ENCODE measurements at regions not wholly inside any gene's neighbourhood (a gene's known extent, or its start where the extent isn't known, plus 50 kb on each side); places are given as distances from the start of the nearest gene placed in this dataset.

- in situ Hi-C loops (cut with MboI): no loop called here
- ChIA-PET SMC1A (ENCODE audit: uncharacterized antibody, unreplicated experiment) (no interaction called here), POLR2A (no interaction called here), RAD21 (ENCODE audit: unreplicated experiment) (no interaction called here), CTCF (no interaction called here)
- DNase-seq (ENCODE audit: low read depth, low spot score) (no peak), ATAC-seq (no peak), FAIRE-seq (no peak)
- Histone ChIP-seq H2AFZ (ENCODE audit: control insufficient read depth, low read depth, low read length) (no peak overlapping the region), H3K27ac (ENCODE audit: control insufficient read depth, insufficient read depth) (no peak overlapping the region), H3K9ac (ENCODE audit: control insufficient read depth, insufficient read depth, low read length) (no peak overlapping the region), H4K20me1 (ENCODE audit: control insufficient read depth, insufficient read depth) (no peaks in the 10 kb centered on the region), H3K36me3 (ENCODE audit: control insufficient read depth in 2 of 2, insufficient read depth in 2 of 2, low read length in 1 of 2) (no peaks in the 10 kb centered on the region), H3K79me2 (ENCODE audit: control insufficient read depth, insufficient read depth, low read length) (no peaks in the 10 kb centered on the region), H3K4me1 (ENCODE audit: control insufficient read depth, insufficient read depth, low read length) (no peaks in the 10 kb centered on the region), H3K4me3 (no peak overlapping the region), H3K4me2 (ENCODE audit: control insufficient read depth, insufficient read depth) (no peak overlapping the region), H3K27me3 (replicated peaks in 1 of 2; ENCODE audit: control insufficient read depth in 2 of 2, insufficient read depth in 2 of 2, low read length in 1 of 2) (no peaks in the 10 kb centered on the region; a peak in 1 of 4 replicates), H3K9me3 (replicated peaks; ENCODE audit: control insufficient read depth, insufficient read depth, low read length) (no peaks in the 10 kb centered on the region)
- WGBS (ENCODE audit: insufficient coverage, insufficient replicate concordance, low lambda C conversion rate, missing lambda C conversion rate): 49% methylated on average over 10 of the region's 10 CpGs
- intact Hi-C loops (cut with micrococcal nuclease; ENCODE audit: unreplicated experiment): no loop called here
- BruUV-seq (replicated peaks): no TSS peak
- TF ChIP-seq SUPT20H (IDR thresholded peaks at IDR 0.05; ENCODE audit: borderline replicate concordance, control insufficient read depth, low read depth, low read length) (no peak), E4F1 (IDR thresholded peaks at IDR 0.05; ENCODE audit: borderline replicate concordance, partially characterized antibody) (no peak), ZBTB33 (IDR thresholded peaks at IDR 0.05) (no peak), CBX3 (IDR thresholded peaks at IDR 0.05; ENCODE audit: borderline replicate concordance, low read depth) (no peak), ZNF592 (IDR thresholded peaks at IDR 0.05) (no peak), CTCF (IDR thresholded peaks at IDR 0.05 in 2 of 3, conservative IDR thresholded peaks at IDR 0.05 in 1 of 3; ENCODE audit: control insufficient read depth in 2 of 3, extremely low read depth in 1 of 3, insufficient read depth in 1 of 3, low read depth in 3 of 3, low read length in 3 of 3) (0 out of 6 replicates have a peak, but pooled peaks of 1 of the 3 experiments have one; percentile 3)
These were observed 268.9 kb downstream of the NDUFA10 start for GRCh38 chr2:239756031-239756789.

All from GM12878 (cell line).